ENCODE measurements at regions not wholly inside any gene's neighbourhood (a gene's known extent, or its start where the extent isn't known, plus 50 kb on each side); places are given as distances from the start of the nearest gene placed in this dataset.
A peak's percentile ranks its signal among the peaks of the same experiment; 100 is the strongest.
"Not testable (repeated sequence)": the region's sequence is repeated elsewhere in the genome, so short reads cannot be mapped to it uniquely, and the experiment has no call there.

- no peak for DNase-seq (ENCODE audit: low read depth)
These were observed 110.6 kb upstream of the ADAMTS3 start for GRCh38 chr4:72679666-72680065.

- no peak for DNase-seq (ENCODE audit: low read depth)
These were observed 108.9 kb upstream of the ADAMTS3 start for GRCh38 chr4:72677886-72678285.

GRCh38 chr4:72677265-72677664 is 108.2 kb upstream of the ADAMTS3 start:
- DNase-seq (ENCODE audit: low read depth) = no peak

- no peak for DNase-seq (ENCODE audit: low read depth)
These were observed 103.0 kb upstream of the ADAMTS3 start for GRCh38 chr4:72671980-72672379.

- DNase-seq (ENCODE audit: low read depth) = no peak
These were observed 101.5 kb upstream of the ADAMTS3 start for GRCh38 chr4:72670521-72670920.

- DNase-seq (ENCODE audit: low read depth) = no peak
These were observed 97.9 kb upstream of the ADAMTS3 start for GRCh38 chr4:72666910-72667309.

- no peak for DNase-seq (ENCODE audit: low read depth)
These were observed 96.3 kb upstream of the ADAMTS3 start for GRCh38 chr4:72665171-72665968.

GRCh38 chr4:72663828-72664227 is 94.8 kb upstream of the ADAMTS3 start:
- DNase-seq (ENCODE audit: low read depth) = no peak

- DNase-seq (ENCODE audit: low read depth) = no peak
These were observed 92.8 kb upstream of the ADAMTS3 start for GRCh38 chr4:72661830-72662229.

GRCh38 chr4:72641611-72642010 is 72.6 kb upstream of the ADAMTS3 start:
- no peak for DNase-seq (ENCODE audit: low read depth)

- DNase-seq (ENCODE audit: low read depth) = not testable (repeated sequence)
These were observed 67.8 kb upstream of the ADAMTS3 start for GRCh38 chr4:72636866-72637265.

GRCh38 chr4:72635931-72636330 is 66.9 kb upstream of the ADAMTS3 start:
- DNase-seq (ENCODE audit: low read depth) = not testable (repeated sequence)

- DNase-seq (ENCODE audit: low read depth) = not testable (repeated sequence)
These were observed 63.2 kb upstream of the ADAMTS3 start for GRCh38 chr4:72632253-72632652.

GRCh38 chr4:72631296-72631695 is 62.3 kb upstream of the ADAMTS3 start:
- peak; percentile 41 for DNase-seq (ENCODE audit: low read depth)

- DNase-seq (ENCODE audit: low read depth) = no peak
These were observed 60.5 kb upstream of the ADAMTS3 start for GRCh38 chr4:72629540-72629939.

- no peak for DNase-seq (ENCODE audit: low read depth)
These were observed 58.7 kb upstream of the ADAMTS3 start for GRCh38 chr4:72627723-72628122.

All from Daoy (cell line).